Fibroblast of lung (primary cell): ENCODE measurements at regions not wholly inside any gene's neighbourhood (a gene's known extent, or its start where the extent isn't known, plus 50 kb on each side); places are given as distances from the start of the nearest gene placed in this dataset.

Experiments used
- DNase-seq, 2 donors: peaks; one replicate each; pipeline versions ENCODE4 v3.0.0 to v3.0.0-alpha.2; 2010; ENCODE audit warnings: low read depth in 2 of 2
- H2AFZ ChIP-seq: 2 replicates; pipeline ENCODE4 v1.5.1; 2012; ENCODE audit warnings: low read length, control low read depth, inconsistent platforms
- H3K27ac ChIP-seq: 2 replicates; pipeline ENCODE4 v1.5.1; 2011; ENCODE audit warnings: low read length, control low read depth; ENCODE audit not compliant: insufficient read depth
- H3K27me3 ChIP-seq: 2 replicates; pipeline ENCODE4 v1.5.1; 2011; ENCODE audit warnings: mild to moderate bottlenecking, low read length; ENCODE audit not compliant: control insufficient read depth, insufficient read depth
- H3K36me3 ChIP-seq: 2 replicates; pipeline ENCODE4 v1.5.1; 2011; ENCODE audit warnings: low read length; ENCODE audit not compliant: control insufficient read depth, insufficient read depth
- H3K4me1 ChIP-seq: 2 replicates; pipeline ENCODE4 v1.5.1; 2011; ENCODE audit warnings: low read length; ENCODE audit not compliant: control insufficient read depth, insufficient read depth; ENCODE audit errors: extremely low read depth
- H3K4me2 ChIP-seq: 2 replicates; pipeline ENCODE4 v1.5.1; 2011; ENCODE audit warnings: low read length, control low read depth; ENCODE audit not compliant: insufficient read depth; ENCODE audit errors: extremely low read depth
- H3K4me3 ChIP-seq, 4 experiments: fragments of 200-600 bp in 1 of 4; sonication (generic) in 1 of 4; replicated peaks in 1 of 4; 2 replicates each; pipeline ENCODE4 v1.5.1; 2011 to 2016; ENCODE audit warnings: low read length in 4 of 4, low read depth in 3 of 4, mild to moderate bottlenecking in 3 of 4, control low read depth in 2 of 4, inconsistent platforms in 1 of 4, mixed read lengths in 1 of 4; ENCODE audit not compliant: insufficient read depth in 1 of 4; ENCODE audit errors: control extremely low read depth in 1 of 4
- H3K79me2 ChIP-seq: 2 replicates; pipeline ENCODE4 v1.5.1; 2012; ENCODE audit warnings: mild to moderate bottlenecking, low read length, inconsistent platforms; ENCODE audit not compliant: control insufficient read depth, insufficient read depth
- H3K9ac ChIP-seq: 2 replicates; pipeline ENCODE4 v1.5.1; 2011; ENCODE audit warnings: mild to moderate bottlenecking, low read length, control low read depth; ENCODE audit not compliant: insufficient read depth
- H3K9me3 ChIP-seq: 2 replicates; pipeline ENCODE4 v1.5.1; 2012; ENCODE audit warnings: low read depth, low read length; ENCODE audit not compliant: control insufficient read depth, insufficient read depth
- H4K20me1 ChIP-seq: 2 replicates; pipeline ENCODE4 v1.5.1; 2011; ENCODE audit warnings: low read length; ENCODE audit not compliant: control insufficient read depth, insufficient read depth; ENCODE audit errors: extremely low read depth
- CTCF ChIP-seq, 2 donors: IDR thresholded peaks in 1 of 2; conservative IDR thresholded peaks in 1 of 2; 1 replicate in 1 of 2; 2 replicates in 1 of 2; pipeline ENCODE4 v1.5.1; 2011 to 2012; ENCODE audit warnings: low read length in 2 of 2, control low read depth in 1 of 2, inconsistent platforms in 1 of 2, low read depth in 1 of 2, mild to moderate bottlenecking in 1 of 2
- EZH2 ChIP-seq: IDR thresholded peaks from 2 replicates; pipeline ENCODE4 v1.5.1; 2012; ENCODE audit warnings: low read length, control low read depth, mild to moderate bottlenecking; ENCODE audit errors: missing control alignments

- H3K4me2 ChIP-seq: no peak overlapping the region
- H3K36me3 ChIP-seq: no peaks in the 10 kb centered on the region
- H2AFZ ChIP-seq: no peak overlapping the region
- no peak overlapping the region for H3K27ac ChIP-seq
- H3K27me3 ChIP-seq: no peaks in the 10 kb centered on the region
- TF ChIP-seq CTCF (conservative IDR thresholded peaks at IDR 0.05 in 1 of 2, IDR thresholded peaks at IDR 0.05 in 1 of 2; ENCODE audit: low read depth in 1 of 2, low read length in 2 of 2) (no peak), EZH2 (no peak)
- no peaks in the 10 kb centered on the region for H3K9me3 ChIP-seq
- H3K9ac ChIP-seq: no peak overlapping the region
- no peak for DNase-seq
- H3K4me1 ChIP-seq: no peaks in the 10 kb centered on the region
- no peaks in the 10 kb centered on the region for H4K20me1 ChIP-seq
- no peak overlapping the region for H3K4me3 ChIP-seq
- no peaks in the 10 kb centered on the region for H3K79me2 ChIP-seq
Observed at GRCh38 chr22:48305726-48306235, 1521.9 kb downstream of the BRD1 start.

- H4K20me1 ChIP-seq: no peaks in the 10 kb centered on the region
- TF ChIP-seq EZH2 (no peak), CTCF (conservative IDR thresholded peaks at IDR 0.05 in 1 of 2, IDR thresholded peaks at IDR 0.05 in 1 of 2; ENCODE audit: low read depth in 1 of 2, low read length in 2 of 2) (no peak)
- no peak overlapping the region for H3K4me3 ChIP-seq
- no peak overlapping the region for H3K27ac ChIP-seq
- no peak overlapping the region for H3K9ac ChIP-seq
- H3K9me3 ChIP-seq: no peaks in the 10 kb centered on the region
- no peaks in the 10 kb centered on the region for H3K36me3 ChIP-seq
- H2AFZ ChIP-seq: no peak overlapping the region
- H3K4me1 ChIP-seq: no peaks in the 10 kb centered on the region
- no peak overlapping the region for H3K4me2 ChIP-seq
- no peaks in the 10 kb centered on the region for H3K27me3 ChIP-seq
- no peaks in the 10 kb centered on the region for H3K79me2 ChIP-seq
- no peak for DNase-seq
Observed at GRCh38 chr22:48303369-48303725, 1524.3 kb downstream of the BRD1 start.

GRCh38 chr22:48302657-48303368, 1524.9 kb downstream of the BRD1 start:
- H3K27ac ChIP-seq: no peak overlapping the region
- no peaks in the 10 kb centered on the region for H4K20me1 ChIP-seq
- no peak overlapping the region for H3K9ac ChIP-seq
- H3K27me3 ChIP-seq: no peaks in the 10 kb centered on the region
- no peaks in the 10 kb centered on the region for H3K4me1 ChIP-seq
- no peak overlapping the region for H3K4me3 ChIP-seq
- no peaks in the 10 kb centered on the region for H3K79me2 ChIP-seq
- H3K4me2 ChIP-seq: no peak overlapping the region
- H3K36me3 ChIP-seq: no peaks in the 10 kb centered on the region
- TF ChIP-seq EZH2 (no peak), CTCF (conservative IDR thresholded peaks at IDR 0.05 in 1 of 2, IDR thresholded peaks at IDR 0.05 in 1 of 2; ENCODE audit: low read depth in 1 of 2, low read length in 2 of 2) (no peak)
- DNase-seq: no peak
- no peak overlapping the region for H2AFZ ChIP-seq
- no peaks in the 10 kb centered on the region for H3K9me3 ChIP-seq
